ENCODE measurements at regions not wholly inside any gene's neighbourhood (a gene's known extent, or its start where the extent isn't known, plus 50 kb on each side); places are given as distances from the start of the nearest gene placed in this dataset.
"Not testable (repeated sequence)": the region's sequence is repeated elsewhere in the genome, so short reads cannot be mapped to it uniquely, and the experiment has no call there.

GRCh38 chr12:28023156-28023887 lies 50.8 kb upstream of the PTHLH start:
- no peak for DNase-seq (ENCODE audit: low read depth)

DNA sequence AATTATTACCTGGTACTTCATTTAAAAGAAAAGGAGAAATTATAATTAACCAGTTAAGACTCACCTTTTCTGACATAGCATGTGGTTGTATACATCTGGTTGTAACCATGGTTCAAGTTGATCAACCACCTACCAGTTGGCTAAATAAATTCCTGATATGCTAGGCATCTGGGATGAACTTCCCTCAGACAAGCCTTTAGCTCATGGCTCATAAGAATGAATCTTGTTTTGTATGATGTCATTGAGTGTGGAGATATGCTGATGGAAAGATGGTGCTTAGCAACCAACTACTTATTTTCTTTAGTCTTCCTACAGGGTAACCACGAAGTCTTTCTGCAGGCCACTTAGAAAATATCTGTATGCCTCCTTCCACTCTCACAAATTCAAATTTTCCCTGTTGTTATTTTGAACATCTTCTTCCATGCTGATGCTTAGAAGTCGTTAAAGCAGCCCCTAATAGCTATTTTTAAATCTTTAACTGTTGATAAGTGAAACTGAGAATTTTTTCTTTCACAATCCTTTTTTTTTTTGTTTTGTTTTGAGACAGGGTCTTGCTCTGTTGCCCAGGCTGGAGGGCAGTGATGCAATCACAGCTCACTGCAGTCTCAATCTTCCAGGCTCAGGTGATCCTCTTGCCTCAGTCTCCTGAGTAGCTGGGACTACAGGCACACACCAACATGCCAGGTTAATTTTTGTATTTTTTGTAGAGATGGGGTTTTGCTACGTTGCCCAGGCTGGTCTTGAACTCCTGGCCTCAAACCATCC lies 51.9 kb upstream of the PTHLH start:
- DNase-seq (ENCODE audit: low read depth) = no peak

DNA sequence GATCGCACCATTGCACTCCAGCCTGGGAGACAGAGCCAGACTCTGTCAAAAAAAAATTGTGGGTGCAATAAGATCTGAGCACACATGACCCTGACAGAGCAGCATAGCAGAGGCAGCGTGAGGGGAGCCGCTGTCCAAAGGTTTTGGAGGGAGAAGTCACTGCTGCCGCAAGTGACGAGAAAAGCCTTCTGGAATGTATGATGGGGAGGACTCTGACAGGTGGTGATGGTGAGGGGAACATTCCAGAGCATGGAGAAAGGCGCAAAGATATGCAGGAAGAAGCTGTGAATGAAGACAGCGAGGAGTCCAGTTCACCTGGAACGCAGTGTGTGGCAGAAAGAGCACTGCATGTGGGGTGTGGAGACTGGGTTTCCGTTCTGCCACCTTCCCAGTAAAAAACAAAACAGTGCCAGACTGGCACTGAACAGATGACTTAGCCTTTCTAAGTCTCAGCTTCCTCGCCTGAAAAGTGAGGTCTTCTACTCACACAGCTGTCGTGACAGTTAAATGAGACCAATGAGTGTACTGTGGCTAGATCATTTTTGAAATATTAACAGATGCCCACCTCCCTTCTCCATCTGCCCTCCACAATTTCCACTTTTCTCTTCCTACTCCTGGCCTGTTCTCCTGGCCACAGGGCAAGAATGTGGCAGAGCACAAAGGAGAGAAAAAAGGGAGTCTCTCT lies 53.4 kb upstream of the PTHLH start:
- DNase-seq (ENCODE audit: low read depth) = no peak

GRCh38 chr12:28026701-28027100 lies 54.2 kb upstream of the PTHLH start:
- DNase-seq (ENCODE audit: low read depth) = peak; percentile 68

- peak; percentile 81 for DNase-seq (ENCODE audit: low read depth)
Observed at GRCh38 chr12:28027328-28027727, 54.8 kb upstream of the PTHLH start.

GRCh38 chr12:28027947-28028724 lies 55.6 kb upstream of the PTHLH start:
- peak; percentile 73 for DNase-seq (ENCODE audit: low read depth)

GRCh38 chr12:28032811-28033537 lies 60.4 kb upstream of the PTHLH start:
- DNase-seq (ENCODE audit: low read depth) = no peak

DNA sequence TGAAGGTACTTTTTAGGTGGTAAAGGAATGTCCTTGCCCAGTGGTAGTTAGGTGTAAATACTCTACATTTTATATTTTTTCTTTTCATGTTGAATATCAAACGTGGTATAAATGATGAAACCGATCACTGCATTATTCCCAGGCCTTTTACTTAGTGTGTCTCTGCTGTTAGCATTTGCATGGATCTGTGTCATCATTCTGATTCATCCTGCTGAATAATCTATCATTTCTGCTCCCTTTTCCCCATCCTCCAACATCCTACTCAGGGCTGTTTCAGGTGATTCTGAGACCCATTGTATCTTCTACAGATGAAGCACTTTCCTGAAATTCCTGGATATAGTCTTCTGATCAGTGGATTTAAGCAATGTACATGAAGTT lies 61.0 kb upstream of the PTHLH start:
- DNase-seq (ENCODE audit: low read depth) = no peak

- DNase-seq (ENCODE audit: low read depth) = no peak
Observed at GRCh38 chr12:28034271-28034670, 61.7 kb upstream of the PTHLH start.

DNA sequence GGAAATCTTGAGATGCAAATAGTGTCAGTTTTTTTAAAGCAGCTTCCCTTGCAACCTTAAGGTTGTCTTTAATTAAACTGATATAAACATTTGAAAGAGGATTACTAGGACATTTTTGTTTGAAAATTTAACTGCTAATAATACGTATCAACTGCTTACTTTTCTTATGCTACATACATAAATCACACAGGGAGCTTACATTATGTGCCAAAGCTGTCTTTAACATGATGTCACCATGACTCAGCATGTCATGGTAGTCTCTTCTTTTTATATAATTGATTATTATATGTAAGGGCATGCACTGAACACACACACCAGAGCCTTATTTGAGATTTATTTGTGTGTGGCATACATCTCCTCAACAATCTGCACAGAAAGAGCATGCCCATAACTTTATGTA lies 63.0 kb upstream of the PTHLH start:
- DNase-seq (ENCODE audit: low read depth) = no peak

DNA sequence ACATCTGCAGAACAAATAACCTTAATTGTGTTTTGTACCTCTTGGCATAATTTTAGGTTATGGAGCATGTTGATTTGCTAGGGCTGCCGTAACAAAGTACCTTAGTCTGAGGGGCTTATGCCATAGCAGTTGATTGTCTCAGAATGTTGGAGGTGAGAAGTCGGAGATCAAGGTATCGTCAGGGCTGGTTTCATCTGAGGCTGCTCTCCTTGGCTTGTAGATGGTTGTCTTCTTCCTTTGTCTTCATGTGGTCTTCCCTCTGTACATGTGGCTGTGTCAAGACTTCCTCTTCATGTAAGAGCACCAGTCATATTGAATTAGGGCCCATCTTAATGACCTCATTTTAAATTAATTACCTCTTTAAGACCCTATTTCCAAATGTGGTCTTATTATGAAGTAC lies 64.4 kb upstream of the PTHLH start:
- DNase-seq (ENCODE audit: low read depth) = no peak

DNA sequence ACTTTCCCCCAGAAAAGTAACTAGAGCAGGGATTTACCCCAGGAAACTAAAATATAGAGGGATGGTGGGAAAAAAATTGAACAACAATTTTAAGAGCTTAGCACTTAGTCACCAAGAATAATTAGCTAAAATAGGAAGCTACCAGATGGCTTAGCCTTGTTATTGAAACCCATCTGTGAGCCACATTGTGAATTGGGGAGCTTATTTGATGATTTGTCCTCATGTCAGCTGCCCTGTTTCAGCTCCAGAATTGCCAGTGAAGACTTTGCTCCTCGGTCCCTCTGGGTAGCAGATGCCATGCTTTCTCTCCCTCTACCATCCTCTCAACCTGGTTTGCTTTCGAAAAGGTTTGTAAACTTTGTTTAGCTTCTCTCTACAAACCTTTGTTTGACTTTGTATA lies 67.7 kb upstream of the PTHLH start:
- no peak for DNase-seq (ENCODE audit: low read depth)

DNA sequence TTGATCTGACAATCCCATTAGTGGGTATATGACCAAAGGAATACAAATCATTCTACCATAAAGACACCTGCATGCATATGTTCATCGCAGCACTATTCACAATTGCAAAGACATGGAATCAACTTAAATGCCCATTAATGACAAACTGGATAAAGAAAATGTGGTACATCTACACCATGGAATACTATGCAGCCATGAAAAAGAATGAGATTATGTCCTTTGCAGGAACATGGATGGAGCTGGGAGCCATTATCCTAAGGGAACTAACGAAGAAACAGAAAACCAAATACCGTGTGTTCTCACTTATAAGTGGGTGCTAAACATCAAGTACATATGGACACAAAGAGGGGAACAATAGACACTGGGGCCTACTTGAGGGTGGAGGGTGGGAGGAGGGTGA lies 74.1 kb upstream of the PTHLH start:
- DNase-seq (ENCODE audit: low read depth) = not testable (repeated sequence)

DNA sequence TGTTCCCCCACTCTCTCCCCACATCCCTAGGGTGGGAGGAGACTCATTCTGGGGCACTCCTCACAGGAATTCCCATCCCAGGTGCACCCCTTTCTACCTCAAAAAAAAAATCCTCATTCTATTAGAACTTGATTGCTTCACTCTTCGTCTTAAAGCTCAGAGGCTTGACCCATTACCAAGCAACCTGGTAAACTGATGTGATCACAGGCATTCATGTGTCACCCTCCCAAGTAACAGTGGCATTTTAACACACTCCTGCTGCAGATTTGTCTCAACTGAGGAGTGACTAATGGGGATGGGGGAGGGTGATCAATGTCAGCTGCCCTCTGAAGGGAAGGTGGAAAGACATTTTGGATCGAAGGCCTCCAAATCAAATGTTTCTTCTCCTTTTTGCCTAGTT lies 78.1 kb upstream of the PTHLH start:
- DNase-seq (ENCODE audit: low read depth) = no peak

- no peak for DNase-seq (ENCODE audit: low read depth)
Observed at GRCh38 chr12:28051516-28052354, 79.2 kb upstream of the PTHLH start.

DNA sequence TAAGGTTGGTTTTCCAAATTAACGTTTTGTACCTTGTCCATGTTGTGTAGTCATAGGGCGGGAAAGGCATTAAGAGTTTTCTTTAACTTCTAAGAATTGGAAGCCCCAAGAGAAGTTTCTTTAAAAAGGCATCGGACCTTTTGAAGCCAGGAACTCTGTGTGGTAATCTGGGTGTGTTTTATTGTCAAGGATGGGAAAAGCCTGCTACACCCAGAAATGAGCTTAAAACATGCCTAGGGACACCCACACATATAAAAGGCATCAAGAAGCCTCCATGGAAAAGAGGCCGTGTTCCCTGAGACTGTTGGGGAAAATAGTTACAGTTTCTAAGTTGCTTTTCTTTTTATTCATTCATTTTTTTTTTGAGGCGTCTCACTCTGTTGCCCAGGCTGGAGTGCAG lies 81.0 kb upstream of the PTHLH start:
- no peak for DNase-seq (ENCODE audit: low read depth)

DNA sequence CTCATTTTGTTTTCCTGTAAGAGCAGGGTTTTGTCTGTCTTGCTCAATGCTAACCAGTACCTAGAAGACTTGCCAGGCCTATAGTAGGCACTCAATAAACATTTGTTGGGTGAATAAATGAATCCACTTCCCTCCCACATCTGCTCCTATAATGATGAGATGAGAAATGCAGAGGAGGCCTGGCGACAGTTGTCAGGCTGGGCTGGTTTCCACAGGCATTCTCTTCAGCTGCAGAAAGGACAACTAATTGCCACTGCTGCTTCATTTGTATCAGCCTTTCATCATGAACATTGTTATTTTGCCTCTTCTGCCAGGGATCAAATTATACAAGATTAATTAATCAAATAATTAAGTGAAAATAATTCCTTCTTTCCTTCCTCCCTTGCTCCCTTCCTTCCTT lies 82.0 kb upstream of the PTHLH start:
- DNase-seq (ENCODE audit: low read depth) = no peak

DNA sequence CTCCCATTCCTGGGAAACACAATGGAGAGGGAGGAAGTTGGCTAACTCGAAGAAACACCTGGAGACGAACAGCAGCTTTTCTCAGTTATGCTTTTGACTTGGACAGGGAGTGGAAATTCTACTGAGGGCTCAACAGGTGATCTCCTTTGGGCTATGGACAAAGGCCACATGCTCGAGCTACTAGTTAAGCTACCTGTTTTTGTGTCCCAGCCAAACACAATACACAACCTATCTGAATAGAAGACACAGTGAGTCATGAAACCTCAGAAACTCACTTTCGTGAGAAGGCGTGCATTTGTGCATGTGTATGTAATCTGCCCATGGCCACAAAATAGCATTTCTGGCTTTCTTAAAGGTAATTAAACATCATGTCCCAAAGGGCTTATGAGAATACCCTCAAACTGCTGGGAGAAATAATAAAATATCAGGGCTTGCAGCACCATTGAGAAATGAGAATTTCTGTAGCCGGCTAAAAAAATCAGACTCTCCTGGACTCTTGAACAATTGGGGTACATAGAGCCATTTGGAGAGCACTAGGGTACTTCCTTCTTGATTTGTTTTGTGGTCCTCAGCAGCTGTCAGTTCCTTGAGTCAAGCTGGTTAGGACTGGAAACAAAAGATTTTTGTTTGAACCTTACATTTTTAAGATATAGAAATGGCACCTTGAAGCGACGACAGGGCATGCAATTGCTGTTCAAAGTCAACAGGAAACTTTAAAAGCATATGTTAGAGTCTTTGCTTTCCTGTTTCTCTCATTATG lies 85.5 kb upstream of the PTHLH start:
- DNase-seq (ENCODE audit: low read depth) = no peak

DNA sequence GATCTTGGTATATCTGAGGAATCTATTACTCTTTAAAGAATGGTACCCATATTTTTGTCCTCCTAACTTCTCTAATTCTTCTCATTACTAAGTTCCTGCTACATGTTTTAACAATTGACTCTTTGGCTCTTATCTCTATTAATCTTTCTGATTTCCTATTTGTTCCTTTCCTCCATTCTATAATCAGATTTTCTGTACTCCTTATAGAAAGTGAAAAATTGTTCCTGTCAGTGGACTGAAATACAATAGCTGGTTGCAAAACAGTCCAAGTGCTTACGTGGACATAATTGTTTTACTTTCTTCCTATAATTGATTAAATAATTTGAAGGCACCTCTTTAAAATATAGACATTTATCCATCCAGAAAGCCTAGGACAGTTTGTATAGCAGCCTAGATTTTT lies 86.7 kb upstream of the PTHLH start:
- no peak for DNase-seq (ENCODE audit: low read depth)

DNA sequence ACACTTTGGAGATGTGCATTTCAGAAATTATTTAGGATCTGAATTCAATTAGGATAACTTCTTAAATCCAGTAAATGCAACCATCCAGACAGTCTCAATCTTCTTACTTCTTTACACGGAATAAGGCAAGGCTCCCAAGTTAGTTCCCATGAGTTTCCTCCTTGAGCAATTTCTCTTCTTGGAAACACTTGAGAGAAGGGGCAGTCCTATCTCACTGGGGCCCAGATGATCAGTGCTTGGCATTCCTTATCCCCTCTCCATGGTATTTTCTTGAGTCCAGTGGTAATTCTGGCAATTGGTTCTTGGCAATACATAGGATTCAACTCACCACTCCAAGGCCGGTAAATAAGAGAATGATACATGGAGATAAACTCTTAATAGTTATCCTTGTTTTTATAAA lies 87.1 kb upstream of the PTHLH start:
- no peak for DNase-seq (ENCODE audit: low read depth)
